Esophagus squamous epithelium (tissue), 5 donors: ENCODE measurements at regions not wholly inside any gene's neighbourhood (a gene's known extent, or its start where the extent isn't known, plus 50 kb on each side); places are given as distances from the start of the nearest gene placed in this dataset.

Experiments
- DNase-seq: peaks from one replicate; lab custom pipeline; 2025; lab: John Stamatoyannopoulos, UW
- H3K27ac ChIP-seq, 4 donors: fragments of 200-600 bp; sonication (generic); one replicate each; pipeline ENCODE4 v1.5.1; 2016 to 2019; ENCODE audit warnings: mild to moderate bottlenecking in 1 of 4
- H3K27me3 ChIP-seq, 4 donors: fragments of 200-600 bp; sonication (generic); 1 replicate in 3 of 4; 2 replicates in 1 of 4; pipeline versions ENCODE4 v1.5.1 to v1.6.0; 2017 to 2021; ENCODE audit warnings: antibody characterized with exemption in 1 of 4
- H3K36me3 ChIP-seq, 3 donors: fragments of 200-600 bp; sonication (generic); one replicate each; pipeline ENCODE4 v1.5.1; 2016 to 2019
- H3K4me1 ChIP-seq, 3 donors: fragments of 200-600 bp; sonication (generic); one replicate each; pipeline ENCODE4 v1.5.1; 2017 to 2019
- H3K4me3 ChIP-seq, 4 donors: fragments of 200-600 bp; sonication (generic); 1 replicate in 3 of 4; 2 replicates in 1 of 4; pipeline ENCODE4 v1.5.1; 2016 to 2019; ENCODE audit warnings: mild to moderate bottlenecking in 2 of 4, moderate library complexity in 1 of 4
- H3K9me3 ChIP-seq, 3 donors: fragments of 200-600 bp; sonication (generic); one replicate each; pipeline ENCODE4 v1.5.1; 2016 to 2019
- POLR2A ChIP-seq, 4 donors: fragments of 450-650 bp; IDR thresholded peaks; one replicate each; pipeline ENCODE4 v1.6.1; 2017; ENCODE audit warnings: antibody characterized with exemption in 4 of 4, mild to moderate bottlenecking in 4 of 4, moderate library complexity in 3 of 4
- WGBS, 2 donors: methylation state at CpG; one replicate each; pipeline ENCODE4 v1.1.5; 2018; 5-methylcytosine and 5-hydroxymethylcytosine counted together
- intact Hi-C: fragments of 100-400 bp; cut with DNase I; formaldehyde crosslinking; loops from one replicate; pipeline ENCODE4 v1.15.0; 2022
- TF ChIP-seq, protein P1 (sequence below), 6 experiments: fragments of 450-650 bp in 4 of 6; fragments of 200-600 bp in 2 of 6; sonication (generic) in 2 of 6; IDR thresholded peaks; one replicate each; pipeline ENCODE4 v1.5.1; 2016 to 2019; ENCODE audit warnings: antibody characterized with exemption in 6 of 6, mild to moderate bottlenecking in 4 of 6, moderate library complexity in 4 of 6
- donor health status: DM: yes; HTN: yes; CAD: no.

DNA sequence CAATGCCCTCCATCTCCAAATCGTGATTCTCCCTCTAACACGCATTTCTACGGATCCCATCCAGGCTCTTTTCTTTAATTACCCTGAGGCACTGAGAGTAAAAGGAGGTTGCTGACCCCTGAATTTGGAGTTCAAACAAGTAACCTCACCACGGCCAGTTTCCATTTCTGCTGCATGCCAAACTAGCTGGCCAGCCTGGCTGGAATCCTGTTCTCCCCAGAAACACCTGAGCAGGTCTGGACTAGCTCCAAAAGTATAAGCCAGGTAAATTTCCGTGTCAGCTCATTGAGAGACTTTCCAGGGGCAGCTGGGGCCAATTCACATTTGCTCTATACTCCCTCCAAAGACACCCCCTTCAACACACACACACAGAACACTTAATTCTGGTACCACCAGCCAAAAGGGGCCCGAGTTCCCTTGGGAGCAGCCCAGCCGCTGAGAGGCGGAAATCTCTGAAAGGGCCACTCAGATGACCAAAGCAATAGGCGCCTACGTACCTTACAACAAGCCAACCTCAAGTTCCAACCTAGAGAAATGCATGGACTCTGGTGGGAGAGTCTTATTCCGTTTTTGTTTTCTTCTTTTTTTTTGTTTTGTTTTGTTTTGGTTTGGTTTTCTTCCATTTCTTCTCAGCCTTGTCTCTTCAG is 131.4 kb downstream of the NDUFA12 start:
- Histone ChIP-seq H3K4me3 (peak overlapping the region in 2 of 4 donors; percentile 58 to 76), H3K4me1 (peaks cover 10 to 39% (median 18%) of the 10 kb centered on the region in 3 donors), H3K36me3 (no peaks in the 10 kb centered on the region), H3K27ac (no peak overlapping the region), H3K9me3 (no peaks in the 10 kb centered on the region), H3K27me3 (peaks cover 3 to 71% (median 12%) of the 10 kb centered on the region in 4 donors)
- 54 to 68% methylated on average over 11 of the region's 11 CpGs for WGBS, 2 donors
- no peak for TF ChIP-seq POLR2A (IDR thresholded peaks at IDR 0.05)
- TF ChIP-seq, protein P1, sequence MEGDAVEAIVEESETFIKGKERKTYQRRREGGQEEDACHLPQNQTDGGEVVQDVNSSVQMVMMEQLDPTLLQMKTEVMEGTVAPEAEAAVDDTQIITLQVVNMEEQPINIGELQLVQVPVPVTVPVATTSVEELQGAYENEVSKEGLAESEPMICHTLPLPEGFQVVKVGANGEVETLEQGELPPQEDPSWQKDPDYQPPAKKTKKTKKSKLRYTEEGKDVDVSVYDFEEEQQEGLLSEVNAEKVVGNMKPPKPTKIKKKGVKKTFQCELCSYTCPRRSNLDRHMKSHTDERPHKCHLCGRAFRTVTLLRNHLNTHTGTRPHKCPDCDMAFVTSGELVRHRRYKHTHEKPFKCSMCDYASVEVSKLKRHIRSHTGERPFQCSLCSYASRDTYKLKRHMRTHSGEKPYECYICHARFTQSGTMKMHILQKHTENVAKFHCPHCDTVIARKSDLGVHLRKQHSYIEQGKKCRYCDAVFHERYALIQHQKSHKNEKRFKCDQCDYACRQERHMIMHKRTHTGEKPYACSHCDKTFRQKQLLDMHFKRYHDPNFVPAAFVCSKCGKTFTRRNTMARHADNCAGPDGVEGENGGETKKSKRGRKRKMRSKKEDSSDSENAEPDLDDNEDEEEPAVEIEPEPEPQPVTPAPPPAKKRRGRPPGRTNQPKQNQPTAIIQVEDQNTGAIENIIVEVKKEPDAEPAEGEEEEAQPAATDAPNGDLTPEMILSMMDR (IDR thresholded peaks at IDR 0.05), result no peak
- no peak for DNase-seq
- intact Hi-C loops, result loop anchor here (10.0 kb wide), 1 partner anchor 327 kb away; no protein-coding TSS in a partner anchor

- Histone ChIP-seq H3K36me3 (no peaks in the 10 kb centered on the region), H3K4me3 (no peak overlapping the region), H3K27ac (no peak overlapping the region), H3K9me3 (no peaks in the 10 kb centered on the region), H3K4me1 (peaks cover 10 to 45% (median 18%) of the 10 kb centered on the region in 3 donors), H3K27me3 (peaks cover 3 to 57% (median 12%) of the 10 kb centered on the region in 4 donors)
- WGBS, 2 donors, result 71 to 79% methylated on average over 5 of the region's 5 CpGs
- no peak for DNase-seq
- intact Hi-C loops, result loop anchor here (10.0 kb wide), 1 partner anchor 326 kb away; no protein-coding TSS in a partner anchor
- no peak for TF ChIP-seq POLR2A (IDR thresholded peaks at IDR 0.05)
- TF ChIP-seq, protein P1 (IDR thresholded peaks at IDR 0.05), result no peak
Observed at GRCh38 chr12:94870511-94870910, 133.0 kb downstream of the NDUFA12 start.

- no peak for DNase-seq
- Histone ChIP-seq H3K36me3 (no peaks in the 10 kb centered on the region), H3K4me1 (peaks cover 7 to 22% (median 10%) of the 10 kb centered on the region in 3 donors), H3K27me3 (peaks cover 0 to 34% (median 3%) of the 10 kb centered on the region in 4 donors), H3K4me3 (no peak overlapping the region), H3K9me3 (no peaks in the 10 kb centered on the region), H3K27ac (no peak overlapping the region)
- WGBS, 2 donors, result 88 to 100% methylated on average over 2 of the region's 2 CpGs
- intact Hi-C loops, result no loop called here
- TF ChIP-seq POLR2A (IDR thresholded peaks at IDR 0.05), result no peak
- TF ChIP-seq, protein P1 (IDR thresholded peaks at IDR 0.05), result no peak
Observed at GRCh38 chr12:94868161-94868560, 135.3 kb downstream of the NDUFA12 start.

DNA sequence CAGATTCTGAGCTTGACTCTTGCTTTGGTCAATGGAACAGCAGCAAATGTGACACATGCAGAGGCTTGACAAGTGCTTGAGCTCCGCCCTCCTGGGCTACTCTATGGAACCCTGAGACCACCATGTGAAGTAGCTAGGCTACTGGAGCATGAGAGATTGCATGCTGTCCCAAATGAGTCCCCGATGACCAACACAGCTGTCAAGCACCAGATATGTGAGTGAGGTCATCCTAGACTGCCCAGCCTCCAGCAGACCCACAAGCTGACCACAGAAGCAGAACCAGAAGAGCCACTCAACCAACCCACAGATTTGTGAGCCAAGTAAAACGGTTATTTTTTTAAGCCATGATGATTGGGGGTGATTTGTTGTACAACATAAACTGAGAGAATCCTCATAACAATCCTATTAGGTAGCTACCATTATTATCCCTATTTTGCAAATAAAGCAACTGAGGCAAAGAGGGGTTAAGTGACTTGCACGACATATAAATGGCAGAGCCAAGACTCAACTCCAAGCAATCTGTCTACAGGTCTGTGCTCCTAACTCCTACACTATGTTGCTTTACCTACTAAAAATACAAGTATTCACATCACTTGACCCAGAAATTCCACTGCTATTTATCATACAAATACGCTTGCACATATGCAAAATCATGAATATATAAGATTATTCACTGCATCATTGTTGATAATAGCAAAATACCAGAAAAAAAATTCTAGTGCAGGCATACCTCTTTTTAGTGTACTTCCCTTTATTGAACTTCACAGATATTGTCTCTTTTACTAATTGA is 136.2 kb downstream of the NDUFA12 start:
- H3K27me3 ChIP-seq, result peaks cover 0 to 25% (median 0%) of the 10 kb centered on the region in 4 donors
- 81 to 84% methylated on average over 5 of the region's 5 CpGs for WGBS, 2 donors
- H3K4me3 ChIP-seq, result no peak overlapping the region
- H3K27ac ChIP-seq, result no peak overlapping the region
- no peak for DNase-seq
- H3K4me1 ChIP-seq, result peaks cover 0 to 16% (median 10%) of the 10 kb centered on the region in 3 donors
- TF ChIP-seq, protein P1 (IDR thresholded peaks at IDR 0.05), result no peak
- TF ChIP-seq POLR2A (IDR thresholded peaks at IDR 0.05), result no peak
- intact Hi-C loops, result no loop called here
- H3K9me3 ChIP-seq, result no peaks in the 10 kb centered on the region
- no peaks in the 10 kb centered on the region for H3K36me3 ChIP-seq

GRCh38 chr12:94864987-94865386 is 138.5 kb downstream of the NDUFA12 start:
- no peaks in the 10 kb centered on the region for H3K36me3 ChIP-seq
- no peaks in the 10 kb centered on the region for H3K9me3 ChIP-seq
- peaks cover 0 to 9% (median 5%) of the 10 kb centered on the region in 3 donors for H3K4me1 ChIP-seq
- H3K27me3 ChIP-seq, result peaks cover 0 to 8% (median 0%) of the 10 kb centered on the region in 4 donors
- peak overlapping the region in 3 of 4 donors; percentile 1 to 25 (median 4) for H3K27ac ChIP-seq
- H3K4me3 ChIP-seq, result no peak overlapping the region
- WGBS, 2 donors, result 93 to 100% methylated on average over 1 of the region's 1 CpG
- no peak for DNase-seq
- no peak for TF ChIP-seq POLR2A (IDR thresholded peaks at IDR 0.05)
- TF ChIP-seq, protein P1 (IDR thresholded peaks at IDR 0.05), result no peak
- intact Hi-C loops, result no loop called here
